ENCODE measurements at regions not wholly inside any gene's neighbourhood (a gene's known extent, or its start where the extent isn't known, plus 50 kb on each side); places are given as distances from the start of the nearest gene placed in this dataset.

- Histone ChIP-seq H3K79me2 (ENCODE audit: insufficient read depth, low read length) (no peaks in the 10 kb centered on the region), H3K4me3 (ENCODE audit: insufficient read depth, low read depth, low read length) (no peak overlapping the region), H4K20me1 (ENCODE audit: insufficient read depth, low read length) (no peaks in the 10 kb centered on the region), H3K27ac (ENCODE audit: low read depth, low read length) (no peak overlapping the region), H3K36me3 (ENCODE audit: insufficient read depth, low read length) (no peaks in the 10 kb centered on the region), H3K4me1 (ENCODE audit: insufficient read depth, low read length) (no peaks in the 10 kb centered on the region), H3K27me3 (ENCODE audit: insufficient read depth, low read length) (no peaks in the 10 kb centered on the region), H3K4me2 (ENCODE audit: low read length) (no peak overlapping the region), H2AFZ (ENCODE audit: low read depth, low read length) (no peak overlapping the region), H3K9me3 (ENCODE audit: insufficient read depth, low read depth, low read length) (no peaks in the 10 kb centered on the region), H3K9ac (ENCODE audit: low read length) (no peak overlapping the region)
- TF ChIP-seq EZH2 (IDR thresholded peaks at IDR 0.05; ENCODE audit: insufficient read depth, low read length) (no peak), CTCF (IDR thresholded peaks at IDR 0.05; ENCODE audit: insufficient read depth, low read depth, low read length) (no peak)
- H3K27ac Mint-ChIP-seq (ENCODE audit: unreplicated experiment) = no peak overlapping the region
- H3K27me3 Mint-ChIP-seq (ENCODE audit: low read depth, unreplicated experiment) = peaks cover 2% of the 10 kb centered on the region
- no peaks in the 10 kb centered on the region for H3K36me3 Mint-ChIP-seq (ENCODE audit: low read depth, unreplicated experiment)
- FAIRE-seq (no peak), DNase-seq (ENCODE audit: low read depth) (no peak)
- H3K9me3 Mint-ChIP-seq (ENCODE audit: unreplicated experiment) = no peaks in the 10 kb centered on the region
- H3K4me1 Mint-ChIP-seq (ENCODE audit: low read depth, unreplicated experiment) = peaks cover 6% of the 10 kb centered on the region
- no peak overlapping the region for H3K4me3 Mint-ChIP-seq (ENCODE audit: unreplicated experiment)
These were observed 761.3 kb downstream of the TSN start for GRCh38 chr2:122516775-122517174.

DNA sequence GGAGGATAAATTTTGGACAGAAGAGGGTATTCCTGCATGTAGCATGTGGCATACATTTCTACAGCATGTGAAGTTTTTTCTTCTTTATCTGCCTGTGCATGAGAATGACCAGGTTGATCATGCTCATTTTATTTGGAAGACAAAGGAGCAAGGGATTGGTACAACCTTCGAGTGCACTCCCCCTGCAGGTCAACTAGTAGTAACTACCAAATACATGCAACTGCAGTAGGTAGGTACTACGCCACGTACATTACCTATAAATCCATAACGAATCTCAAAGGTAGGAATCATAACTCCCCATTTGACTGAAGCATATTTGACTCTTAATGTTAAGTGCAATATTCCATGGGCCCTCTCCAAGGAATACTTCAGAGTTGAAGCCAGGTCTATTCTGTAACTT is 763.9 kb downstream of the TSN start:
- peaks cover 6% of the 10 kb centered on the region for H3K4me1 Mint-ChIP-seq (ENCODE audit: low read depth, unreplicated experiment)
- no peaks in the 10 kb centered on the region for H3K4me1 ChIP-seq (ENCODE audit: insufficient read depth, low read length)
- H3K4me3 ChIP-seq (ENCODE audit: insufficient read depth, low read depth, low read length) = no peak overlapping the region
- H3K9ac ChIP-seq (ENCODE audit: low read length) = no peak overlapping the region
- no peak overlapping the region for H2AFZ ChIP-seq (ENCODE audit: low read depth, low read length)
- H3K4me2 ChIP-seq (ENCODE audit: low read length) = no peak overlapping the region
- H3K4me3 Mint-ChIP-seq (ENCODE audit: unreplicated experiment) = no peak overlapping the region
- DNase-seq (ENCODE audit: low read depth) = no peak
- H3K9me3 ChIP-seq (ENCODE audit: insufficient read depth, low read depth, low read length) = no peaks in the 10 kb centered on the region
- peaks cover 2% of the 10 kb centered on the region for H3K27me3 Mint-ChIP-seq (ENCODE audit: low read depth, unreplicated experiment)
- H3K27ac ChIP-seq (ENCODE audit: low read depth, low read length) = no peak overlapping the region
- no peak overlapping the region for H3K27ac Mint-ChIP-seq (ENCODE audit: unreplicated experiment)
- H3K36me3 Mint-ChIP-seq (ENCODE audit: low read depth, unreplicated experiment) = no peaks in the 10 kb centered on the region
- no peaks in the 10 kb centered on the region for H4K20me1 ChIP-seq (ENCODE audit: insufficient read depth, low read length)
- H3K27me3 ChIP-seq (ENCODE audit: insufficient read depth, low read length) = no peaks in the 10 kb centered on the region
- H3K79me2 ChIP-seq (ENCODE audit: insufficient read depth, low read length) = no peaks in the 10 kb centered on the region
- no peaks in the 10 kb centered on the region for H3K36me3 ChIP-seq (ENCODE audit: insufficient read depth, low read length)
- no peaks in the 10 kb centered on the region for H3K9me3 Mint-ChIP-seq (ENCODE audit: unreplicated experiment)
- FAIRE-seq = no peak
- TF ChIP-seq CTCF (IDR thresholded peaks at IDR 0.05; ENCODE audit: insufficient read depth, low read depth, low read length) (no peak), EZH2 (IDR thresholded peaks at IDR 0.05; ENCODE audit: insufficient read depth, low read length) (no peak)

DNA sequence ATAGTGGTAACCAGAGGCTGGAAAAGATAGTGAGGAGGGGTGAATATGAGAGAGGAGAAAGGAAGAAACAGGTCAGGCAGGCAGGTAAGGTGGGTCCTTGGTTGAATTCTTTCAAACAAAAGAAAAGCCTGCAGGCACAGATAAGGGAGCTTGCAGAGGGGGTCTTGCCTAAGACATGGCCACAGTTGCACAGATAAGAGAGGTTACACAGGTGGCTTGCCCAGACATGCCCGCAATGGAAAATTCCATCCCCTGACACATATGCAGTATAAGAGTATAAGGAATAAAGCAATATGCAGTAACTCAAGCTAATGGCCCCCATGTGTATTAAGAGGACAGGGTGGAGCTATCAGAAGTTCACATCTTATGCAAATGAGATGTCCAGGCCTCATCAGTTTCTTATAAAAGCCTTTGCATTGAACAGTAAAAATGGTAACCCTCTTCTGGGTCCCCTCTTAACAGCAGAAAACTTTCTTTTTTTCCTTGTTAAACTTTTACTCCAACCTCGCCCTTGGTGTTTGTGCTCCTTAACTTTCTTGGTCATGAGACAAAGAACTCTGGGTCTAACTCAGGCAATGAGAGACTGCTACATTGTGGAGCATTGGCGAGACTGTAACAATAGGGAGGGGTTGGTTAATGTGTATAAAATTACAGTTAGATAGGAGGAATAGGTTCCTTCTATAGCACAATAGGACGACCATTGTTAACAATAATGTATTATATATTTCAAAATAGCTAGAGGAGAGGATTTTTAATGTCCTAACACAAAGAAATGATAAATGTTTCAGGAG is 764.6 kb downstream of the TSN start:
- no peak overlapping the region for H3K4me3 ChIP-seq (ENCODE audit: insufficient read depth, low read depth, low read length)
- no peak overlapping the region for H3K9ac ChIP-seq (ENCODE audit: low read length)
- no peaks in the 10 kb centered on the region for H3K36me3 Mint-ChIP-seq (ENCODE audit: low read depth, unreplicated experiment)
- no peaks in the 10 kb centered on the region for H3K9me3 ChIP-seq (ENCODE audit: insufficient read depth, low read depth, low read length)
- no peak overlapping the region for H3K27ac Mint-ChIP-seq (ENCODE audit: unreplicated experiment)
- H4K20me1 ChIP-seq (ENCODE audit: insufficient read depth, low read length) = no peaks in the 10 kb centered on the region
- no peak for FAIRE-seq
- no peaks in the 10 kb centered on the region for H3K9me3 Mint-ChIP-seq (ENCODE audit: unreplicated experiment)
- no peak overlapping the region for H3K4me2 ChIP-seq (ENCODE audit: low read length)
- H3K27me3 ChIP-seq (ENCODE audit: insufficient read depth, low read length) = no peaks in the 10 kb centered on the region
- no peaks in the 10 kb centered on the region for H3K4me1 ChIP-seq (ENCODE audit: insufficient read depth, low read length)
- H3K4me3 Mint-ChIP-seq (ENCODE audit: unreplicated experiment) = no peak overlapping the region
- no peak overlapping the region for H2AFZ ChIP-seq (ENCODE audit: low read depth, low read length)
- H3K79me2 ChIP-seq (ENCODE audit: insufficient read depth, low read length) = no peaks in the 10 kb centered on the region
- H3K27me3 Mint-ChIP-seq (ENCODE audit: low read depth, unreplicated experiment) = peaks cover 2% of the 10 kb centered on the region
- TF ChIP-seq EZH2 (IDR thresholded peaks at IDR 0.05; ENCODE audit: insufficient read depth, low read length) = no peak
- TF ChIP-seq CTCF (IDR thresholded peaks at IDR 0.05; ENCODE audit: insufficient read depth, low read depth, low read length) = no peak
- no peak for DNase-seq (ENCODE audit: low read depth)
- H3K27ac ChIP-seq (ENCODE audit: low read depth, low read length) = no peak overlapping the region
- H3K4me1 Mint-ChIP-seq (ENCODE audit: low read depth, unreplicated experiment) = peaks cover 9% of the 10 kb centered on the region
- H3K36me3 ChIP-seq (ENCODE audit: insufficient read depth, low read length) = no peaks in the 10 kb centered on the region
